NCI-H748 (cell line): ENCODE measurements at regions not wholly inside any gene's neighbourhood (a gene's known extent, or its start where the extent isn't known, plus 50 kb on each side); places are given as distances from the start of the nearest gene placed in this dataset.

Experiments
- DNase-seq: peaks from one replicate; lab custom pipeline; 2025; ENCODE audit not compliant: unreplicated experiment; lab: John Stamatoyannopoulos, UW

GRCh38 chr2:128447538-128447995 lies 128.9 kb upstream of the HS6ST1 start:
- DNase-seq, result no peak

GRCh38 chr2:128448331-128449225 lies 129.9 kb upstream of the HS6ST1 start:
- DNase-seq, result no peak

- DNase-seq, result no peak
These were observed 130.8 kb upstream of the HS6ST1 start for GRCh38 chr2:128449226-128450061.

- DNase-seq, result no peak
These were observed 131.8 kb upstream of the HS6ST1 start for GRCh38 chr2:128450211-128451024.

GRCh38 chr2:128451084-128452023 lies 132.7 kb upstream of the HS6ST1 start:
- no peak for DNase-seq

- no peak for DNase-seq
These were observed 133.3 kb upstream of the HS6ST1 start for GRCh38 chr2:128452024-128452411.

GRCh38 chr2:128452536-128453530 lies 134.2 kb upstream of the HS6ST1 start:
- no peak for DNase-seq

- no peak for DNase-seq
These were observed 136.5 kb upstream of the HS6ST1 start for GRCh38 chr2:128454980-128455720.

GRCh38 chr2:128455721-128456050 lies 137.0 kb upstream of the HS6ST1 start:
- no peak for DNase-seq

- no peak for DNase-seq
These were observed 137.6 kb upstream of the HS6ST1 start for GRCh38 chr2:128456281-128456680.

GRCh38 chr2:128457006-128457604 lies 138.4 kb upstream of the HS6ST1 start:
- DNase-seq, result no peak

- DNase-seq, result no peak
These were observed 139.0 kb upstream of the HS6ST1 start for GRCh38 chr2:128457716-128458115.

- DNase-seq, result no peak
These were observed 139.8 kb upstream of the HS6ST1 start for GRCh38 chr2:128458505-128458904.

- no peak for DNase-seq
These were observed 145.8 kb upstream of the HS6ST1 start for GRCh38 chr2:128464456-128464855.

GRCh38 chr2:128465246-128466170 lies 146.8 kb upstream of the HS6ST1 start:
- DNase-seq, result no peak

GRCh38 chr2:128466376-128466775 lies 147.7 kb upstream of the HS6ST1 start:
- DNase-seq, result no peak

GRCh38 chr2:128466776-128467175 lies 148.1 kb upstream of the HS6ST1 start:
- DNase-seq, result no peak
